Astrocyte (in vitro differentiated cells and primary cell): ENCODE measurements at regions not wholly inside any gene's neighbourhood (a gene's known extent, or its start where the extent isn't known, plus 50 kb on each side); places are given as distances from the start of the nearest gene placed in this dataset.

Experiments used
- CTCF ChIP-seq: IDR thresholded peaks from 2 replicates; pipeline ENCODE4 v1.5.1; 2011; ENCODE audit warnings: low read depth, mild to moderate bottlenecking, inconsistent platforms, low read length, moderate library complexity; ENCODE audit not compliant: insufficient read depth
- EZH2 ChIP-seq: IDR thresholded peaks from 2 replicates; pipeline ENCODE4 v1.6.1; 2012; ENCODE audit warnings: mild to moderate bottlenecking, low read length, inconsistent platforms; ENCODE audit not compliant: insufficient read depth

GRCh38 chr14:80325688-80326087 is 114.4 kb upstream of the DIO2 start:
- TF ChIP-seq CTCF (no peak), EZH2 (no peak)
